ENCODE measurements at regions not wholly inside any gene's neighbourhood (a gene's known extent, or its start where the extent isn't known, plus 50 kb on each side); places are given as distances from the start of the nearest gene placed in this dataset.
"Not testable (repeated sequence)": the region's sequence is repeated elsewhere in the genome, so short reads cannot be mapped to it uniquely, and the experiment has no call there.

DNA sequence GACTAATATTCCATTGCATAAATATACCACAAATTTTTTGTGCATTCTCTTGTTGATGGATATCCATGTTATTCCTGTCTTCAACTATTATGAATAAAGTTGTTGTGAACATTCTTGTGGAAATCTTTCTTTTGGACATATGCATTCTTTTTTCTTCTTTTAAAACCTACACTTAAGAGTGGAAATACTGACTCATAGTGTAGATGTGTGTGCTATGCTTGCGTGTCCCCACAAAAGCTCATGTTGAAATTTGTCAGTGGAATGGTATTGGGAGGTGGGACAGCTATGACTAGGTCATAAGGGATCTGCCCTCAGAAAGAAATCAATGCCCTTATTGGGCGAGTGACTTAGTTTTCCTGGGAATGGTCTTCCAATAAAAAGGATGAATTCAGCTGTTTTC is 203.6 kb upstream of the PRSS58 start:
- DNase-seq: no peak

DNA sequence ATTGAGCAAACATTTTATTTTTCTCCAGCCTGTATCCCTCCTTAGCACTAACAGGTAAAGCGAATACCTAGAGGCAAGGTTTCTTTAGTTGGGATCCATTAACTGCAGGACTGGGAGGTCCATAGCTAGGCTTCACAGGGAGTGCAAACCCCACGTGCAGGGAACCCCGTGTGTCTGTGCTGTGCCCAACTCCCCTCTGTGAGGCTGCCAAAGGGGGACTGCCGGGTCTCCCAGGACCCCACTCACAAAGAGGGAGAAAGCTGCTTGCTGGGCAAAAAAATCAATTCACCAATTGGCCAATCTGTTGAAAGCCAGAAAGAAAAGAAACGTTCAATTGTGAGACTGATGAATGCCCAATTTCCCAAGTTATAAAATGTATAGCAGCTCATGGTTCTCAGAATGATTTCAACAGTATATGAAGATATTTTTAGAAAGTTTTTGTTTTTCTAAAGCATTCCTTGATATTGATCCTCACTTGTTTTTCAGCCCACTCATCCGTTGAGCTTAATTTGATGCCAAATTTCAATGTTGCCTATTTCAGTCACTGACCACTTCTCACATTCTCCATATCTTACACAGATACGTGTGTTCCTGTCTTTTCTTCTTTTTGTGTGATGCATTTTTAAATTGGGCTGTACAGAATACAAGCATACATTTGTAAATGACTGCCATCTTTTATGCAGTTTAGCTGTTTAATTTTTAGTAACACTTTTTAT is 202.7 kb upstream of the PRSS58 start:
- no peak for DNase-seq

GRCh38 chr7:142459551-142459963 is 201.7 kb upstream of the PRSS58 start:
- DNase-seq: no peak

GRCh38 chr7:142457146-142457703 is 199.4 kb upstream of the PRSS58 start:
- DNase-seq: no peak

DNA sequence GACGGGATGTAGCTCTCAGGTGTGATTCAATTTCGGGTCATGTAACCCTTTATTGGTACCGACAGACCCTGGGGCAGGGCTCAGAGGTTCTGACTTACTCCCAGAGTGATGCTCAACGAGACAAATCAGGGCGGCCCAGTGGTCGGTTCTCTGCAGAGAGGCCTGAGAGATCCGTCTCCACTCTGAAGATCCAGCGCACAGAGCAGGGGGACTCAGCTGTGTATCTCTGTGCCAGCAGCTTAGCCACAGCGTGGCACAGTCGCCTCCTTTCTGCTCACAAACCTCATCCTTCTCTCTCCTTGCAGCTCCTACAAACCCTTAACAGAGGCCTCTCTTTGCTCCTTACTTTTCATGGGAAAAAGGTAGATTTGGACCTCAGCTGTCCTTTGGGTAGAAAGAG is 197.5 kb upstream of the PRSS58 start:
- DNase-seq: no peak

DNA sequence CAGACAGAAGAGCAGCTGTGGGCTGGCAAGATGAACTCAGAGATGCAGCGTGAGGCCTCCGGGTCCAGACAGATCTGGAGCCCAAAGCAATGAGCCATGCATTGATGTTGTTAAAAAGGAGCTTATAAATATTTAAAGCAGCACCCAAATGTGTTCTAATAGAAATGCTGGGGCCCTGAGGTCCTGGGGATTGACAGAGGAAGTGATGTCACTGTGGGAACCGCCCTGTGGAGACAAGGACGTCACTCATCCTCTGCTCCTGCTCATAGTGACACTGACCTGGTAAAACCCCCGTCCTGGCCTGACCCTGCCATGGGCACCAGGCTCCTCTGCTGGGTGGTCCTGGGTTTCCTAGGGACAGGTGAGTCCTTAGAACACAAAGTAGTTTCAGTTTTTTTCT is 197.0 kb upstream of the PRSS58 start:
- no peak for DNase-seq

DNA sequence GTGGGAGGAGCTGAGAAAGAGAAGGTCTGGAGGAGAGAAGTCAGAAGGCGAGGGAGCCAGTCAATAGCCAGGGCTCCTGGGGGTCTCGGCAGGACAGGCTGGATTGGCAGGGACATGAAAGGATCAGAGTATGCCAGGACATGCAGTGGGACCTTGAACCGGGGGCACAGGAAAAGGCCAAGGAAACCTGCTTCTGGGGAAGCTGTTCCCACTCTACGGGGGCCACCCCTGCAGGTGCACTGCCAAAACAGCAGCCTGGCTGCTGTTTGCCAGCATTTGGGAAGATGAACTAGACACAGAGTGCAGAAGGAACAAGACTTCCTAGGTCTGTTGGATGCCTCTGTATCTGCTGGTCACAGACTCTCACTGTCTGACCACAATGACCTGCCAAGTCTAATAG is 194.9 kb upstream of the PRSS58 start:
- no peak for DNase-seq

GRCh38 chr7:142451817-142452216 is 194.0 kb upstream of the PRSS58 start:
- no peak for DNase-seq

DNA sequence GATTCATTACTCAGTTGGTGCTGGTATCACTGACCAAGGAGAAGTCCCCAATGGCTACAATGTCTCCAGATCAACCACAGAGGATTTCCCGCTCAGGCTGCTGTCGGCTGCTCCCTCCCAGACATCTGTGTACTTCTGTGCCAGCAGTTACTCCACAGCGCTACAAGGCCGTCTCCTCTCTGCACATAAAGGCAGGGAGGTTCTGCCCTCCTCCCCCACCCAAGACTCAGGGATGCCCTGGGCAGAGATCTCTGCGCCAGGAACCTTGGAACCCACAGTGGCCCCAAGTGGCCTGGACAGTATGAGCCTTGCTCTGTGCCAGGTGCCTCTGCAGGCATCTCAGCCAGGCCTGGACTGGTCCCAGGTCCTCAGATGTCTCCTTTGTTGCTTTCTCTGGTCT is 193.4 kb upstream of the PRSS58 start:
- no peak for DNase-seq

GRCh38 chr7:142450695-142451094 is 192.8 kb upstream of the PRSS58 start:
- DNase-seq: no peak

GRCh38 chr7:142450206-142450605 is 192.3 kb upstream of the PRSS58 start:
- DNase-seq: no peak

- DNase-seq: not testable (repeated sequence)
Measured at GRCh38 chr7:142448857-142449256, 191.0 kb upstream of the PRSS58 start.

DNA sequence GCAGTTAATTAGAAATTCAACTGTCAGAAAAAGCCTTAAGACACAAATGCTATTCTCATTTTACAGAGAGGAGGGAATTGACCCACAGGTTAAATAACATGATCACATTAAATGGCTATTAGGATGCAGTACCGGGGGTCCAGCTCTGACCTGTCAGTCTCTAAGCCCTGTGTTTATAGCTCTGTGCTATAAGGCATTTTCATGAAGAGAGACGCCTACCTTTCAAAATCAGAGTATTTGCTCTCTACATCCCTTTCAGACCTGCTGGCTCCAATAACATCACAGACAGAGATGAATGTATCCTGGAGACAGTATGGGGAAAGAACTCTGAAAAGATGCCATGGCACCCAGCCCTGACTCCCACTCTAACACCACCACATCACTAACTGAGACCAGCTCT is 189.9 kb upstream of the PRSS58 start:
- DNase-seq: no peak

DNA sequence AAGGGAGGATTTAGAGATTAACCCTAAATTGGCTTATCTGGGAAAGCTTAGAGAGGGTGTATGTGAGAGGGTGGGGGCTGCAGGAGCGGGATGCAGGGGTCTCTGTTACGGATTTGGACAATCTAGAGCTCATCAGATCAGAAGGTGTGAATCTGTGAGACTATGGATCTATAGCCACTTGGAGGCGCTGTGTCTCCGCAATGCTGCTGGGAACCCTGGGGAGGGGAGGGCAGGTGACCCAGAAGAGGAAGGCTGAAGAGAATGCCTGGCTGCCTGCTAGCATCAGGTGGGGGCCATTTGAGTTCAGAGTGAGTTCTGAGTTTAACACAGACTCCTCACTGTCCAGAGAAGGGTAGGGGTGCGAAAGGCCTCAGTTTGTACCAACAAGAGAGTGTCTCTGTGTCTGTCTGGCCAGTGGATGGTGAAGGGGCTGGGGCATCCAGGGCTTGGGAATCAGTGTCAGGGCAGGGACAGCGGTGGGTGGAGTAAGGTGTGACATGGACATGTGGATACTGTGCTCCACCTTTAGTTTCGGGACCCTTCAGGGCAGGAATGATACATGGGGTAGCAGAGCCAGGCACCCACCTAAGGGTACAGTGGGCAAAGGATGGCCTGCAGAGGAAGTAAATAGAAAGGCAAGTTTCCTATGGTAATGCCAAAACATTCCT is 187.3 kb upstream of the PRSS58 start:
- no peak for DNase-seq

GRCh38 chr7:142443216-142444010 is 185.6 kb upstream of the PRSS58 start:
- no peak for DNase-seq

GRCh38 chr7:142442396-142442795 is 184.5 kb upstream of the PRSS58 start:
- no peak for DNase-seq

- no peak for DNase-seq
Measured at GRCh38 chr7:142440906-142441411, 183.1 kb upstream of the PRSS58 start.

GRCh38 chr7:142440219-142440905 is 182.5 kb upstream of the PRSS58 start:
- no peak for DNase-seq

- no peak for DNase-seq
Measured at GRCh38 chr7:142439739-142440138, 181.9 kb upstream of the PRSS58 start.

DNA sequence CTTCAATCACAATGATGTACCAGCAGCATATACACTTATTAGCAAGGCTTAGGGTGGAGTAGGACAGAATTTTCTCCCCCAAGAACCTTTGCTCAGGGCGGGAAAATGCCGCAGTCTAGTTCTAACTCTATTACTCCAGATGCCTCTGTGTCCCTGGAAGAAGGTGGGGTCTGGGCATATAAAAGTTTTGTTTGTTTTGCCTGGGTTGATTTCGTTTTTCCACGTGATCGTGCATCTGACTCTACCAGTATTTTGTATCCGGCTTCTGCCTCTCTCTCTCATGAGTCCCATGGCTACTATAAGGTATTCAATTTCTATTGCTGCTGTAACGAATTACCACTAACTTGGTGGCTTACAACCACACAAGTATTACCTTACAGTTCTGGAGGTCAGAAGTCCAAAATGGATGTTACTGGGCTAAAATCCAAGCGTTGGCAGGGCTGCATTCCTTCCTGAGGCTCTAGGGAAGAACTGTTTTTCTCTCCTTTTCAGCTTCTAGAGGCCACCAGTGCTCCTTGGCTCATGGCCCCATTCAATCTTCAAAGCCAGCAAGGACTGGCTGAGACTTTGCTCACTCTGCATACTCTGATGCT is 181.2 kb upstream of the PRSS58 start:
- DNase-seq: no peak

GRCh38 chr7:142438235-142438922 is 180.5 kb upstream of the PRSS58 start:
- DNase-seq: no peak

DNA sequence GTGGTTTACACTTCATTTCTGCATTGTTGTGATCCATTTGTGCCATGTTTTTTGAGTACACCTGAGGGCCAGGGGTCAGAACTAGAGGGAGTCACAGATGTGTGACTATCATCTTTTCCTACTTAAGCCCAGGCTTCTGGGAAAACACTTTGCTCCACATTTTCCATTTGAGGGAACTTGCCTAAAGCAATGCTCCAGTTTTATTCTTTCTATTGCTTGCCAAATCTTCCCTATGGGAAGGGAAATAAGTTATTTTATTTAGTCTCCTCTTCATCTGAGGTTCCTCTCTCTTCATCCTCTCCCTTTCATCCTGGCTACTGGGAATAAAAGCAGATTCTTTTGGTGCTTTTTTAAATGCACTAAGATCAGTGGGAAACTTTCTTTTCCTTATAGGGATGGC is 179.9 kb upstream of the PRSS58 start:
- no peak for DNase-seq
